Activated T-cell treated with anti-CD3 and anti-CD28 coated beads for 4 hours (primary cell): ENCODE measurements at regions not wholly inside any gene's neighbourhood (a gene's known extent, or its start where the extent isn't known, plus 50 kb on each side); places are given as distances from the start of the nearest gene placed in this dataset.

ENCODE experiments used
- DNase-seq: peaks from one replicate; pipeline ENCODE4 v3.0.0-alpha.2; 2020

DNA sequence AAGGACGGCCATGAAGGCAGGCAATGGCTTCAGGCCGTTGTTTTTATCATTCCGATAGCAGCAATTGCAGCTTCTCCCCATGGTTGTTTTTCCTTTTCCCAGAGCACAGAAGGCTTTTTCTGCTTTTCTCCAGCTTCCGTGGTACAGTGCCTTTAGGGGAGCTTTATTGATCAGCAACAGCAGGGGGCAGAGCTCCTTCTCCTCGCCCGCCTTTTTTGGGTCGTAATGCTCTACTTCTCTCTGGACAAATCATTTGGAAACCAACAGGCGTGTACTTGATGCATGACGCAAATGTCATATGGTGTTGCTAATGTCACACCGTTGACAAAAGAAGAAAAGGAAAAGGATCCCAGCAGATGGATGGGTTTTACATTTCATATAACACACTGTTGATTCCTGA lies 79.7 kb upstream of the SNRK start:
- no peak for DNase-seq

DNA sequence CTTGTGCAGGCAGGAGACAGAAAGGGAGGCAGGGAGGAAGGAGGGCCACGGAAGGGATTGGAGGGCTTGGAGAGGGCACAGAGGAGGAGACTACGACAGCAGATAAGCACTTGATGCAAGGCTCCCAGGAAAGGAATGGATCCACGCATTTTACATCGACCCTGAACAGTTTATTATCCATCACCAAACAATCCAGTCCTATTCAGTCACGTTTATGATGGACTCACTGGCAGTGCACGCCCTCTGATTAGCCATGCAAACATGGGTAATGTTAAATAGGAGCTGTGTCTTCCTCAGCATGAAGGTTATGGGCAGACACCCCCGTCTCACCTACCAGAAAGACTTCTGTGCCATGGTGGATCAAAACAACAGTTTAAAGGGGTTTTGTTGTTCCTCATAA lies 80.2 kb upstream of the SNRK start:
- DNase-seq, result no peak

DNA sequence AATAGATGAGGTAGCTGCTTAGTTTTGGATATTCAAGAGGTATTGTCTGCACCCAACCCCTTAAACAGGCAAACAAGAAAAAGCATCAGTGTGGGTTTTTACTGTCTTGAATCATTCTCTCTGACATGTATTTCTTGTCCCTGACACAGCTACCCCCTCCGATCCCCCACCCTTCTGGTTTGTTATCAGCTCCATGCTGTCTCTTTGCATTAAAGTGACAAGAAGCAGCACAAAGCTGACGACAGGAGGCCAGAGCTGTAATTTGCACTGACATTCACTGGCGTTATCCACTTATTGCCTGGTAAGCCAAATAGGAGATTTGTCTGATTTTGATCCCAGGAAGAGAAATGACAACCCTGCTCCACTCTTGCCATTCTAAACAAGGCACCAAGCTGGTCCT lies 83.3 kb upstream of the SNRK start:
- no peak for DNase-seq

DNA sequence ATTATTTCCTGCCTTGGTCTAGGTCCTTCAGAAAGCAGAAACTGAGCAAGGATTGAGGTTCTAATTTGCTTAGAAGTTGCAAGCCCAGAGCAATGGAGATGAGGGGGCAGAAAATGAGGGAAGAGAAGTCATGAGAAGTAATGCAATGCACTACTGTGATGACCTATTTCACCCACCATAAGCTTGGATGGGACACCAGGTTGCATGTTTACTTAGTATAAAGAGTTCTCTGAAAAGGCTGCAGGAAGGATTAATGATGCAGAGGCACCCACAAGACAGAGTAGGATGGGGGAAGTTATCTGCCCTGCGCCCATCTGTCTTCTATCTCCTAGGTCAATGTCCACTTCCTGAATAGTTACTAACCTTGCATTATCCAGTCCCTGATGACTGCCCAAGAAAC lies 84.8 kb upstream of the SNRK start:
- DNase-seq, result no peak

DNA sequence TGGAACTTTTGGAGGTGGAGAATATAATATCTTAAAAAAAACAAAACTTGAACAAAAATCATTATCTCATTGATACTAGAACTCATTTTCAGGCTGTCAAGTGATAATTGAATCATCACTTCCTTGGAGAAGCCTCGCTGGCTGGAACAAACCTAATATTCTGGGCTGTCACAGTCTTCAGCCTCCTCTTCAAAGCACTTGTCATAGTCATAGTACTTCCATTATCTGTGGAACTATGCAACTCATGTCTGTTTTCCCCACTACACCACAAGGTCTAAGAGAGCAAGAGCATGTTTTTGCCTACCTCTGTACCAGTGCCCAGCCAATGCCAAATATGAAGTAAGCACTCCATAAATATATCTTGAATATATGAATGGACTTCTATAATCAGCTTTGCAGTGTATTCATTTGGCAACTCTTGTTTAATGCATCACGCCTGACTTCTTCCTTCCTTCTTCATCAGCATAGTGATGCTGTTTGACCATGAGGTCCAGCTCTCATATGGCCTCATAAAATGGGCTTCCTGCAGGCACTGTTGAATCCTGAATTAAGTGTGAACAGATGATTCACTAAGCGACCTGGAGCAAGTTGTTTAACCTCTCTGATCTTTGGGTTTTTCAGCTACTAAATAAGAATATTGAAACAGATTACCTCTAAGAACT lies 86.6 kb upstream of the SNRK start:
- no peak for DNase-seq

DNA sequence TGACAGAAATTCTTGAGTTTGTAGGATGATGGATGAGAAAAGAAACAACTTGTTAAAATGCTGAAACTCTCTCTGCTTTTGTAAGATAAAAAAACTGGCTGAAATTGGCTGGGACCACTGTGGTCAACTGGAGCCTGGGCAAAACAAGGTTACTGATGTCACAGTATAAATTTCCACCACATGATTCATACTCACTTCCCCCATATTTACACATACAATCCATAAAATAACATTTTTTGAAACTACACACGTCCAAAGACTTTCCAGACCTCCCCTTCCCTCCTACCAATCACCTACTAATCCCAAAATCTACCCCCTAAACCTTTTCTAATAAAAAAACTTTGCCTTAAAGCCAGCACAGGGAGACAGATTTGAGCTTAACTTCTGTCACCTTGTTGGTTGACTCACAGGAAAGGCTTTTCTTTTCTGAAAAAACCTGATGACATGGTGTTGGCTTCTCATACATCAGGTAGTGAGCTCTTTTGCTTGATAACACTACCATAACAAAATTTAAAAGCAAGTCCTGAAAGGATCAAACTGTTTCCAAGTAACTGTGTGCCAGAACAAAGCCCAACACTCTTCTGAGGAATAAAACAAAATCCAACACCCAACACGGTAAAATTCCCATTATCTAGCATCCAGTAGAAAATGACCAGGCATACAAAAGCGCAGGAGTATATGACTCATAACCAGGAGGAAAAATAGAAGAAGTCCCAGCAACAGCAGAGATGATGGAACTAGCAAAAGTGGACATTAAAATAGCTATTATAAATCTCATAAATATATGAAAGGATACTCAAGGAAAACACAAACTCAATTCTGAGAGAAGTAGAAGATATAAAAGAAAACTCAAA lies 87.3 kb upstream of the SNRK start:
- no peak for DNase-seq

DNA sequence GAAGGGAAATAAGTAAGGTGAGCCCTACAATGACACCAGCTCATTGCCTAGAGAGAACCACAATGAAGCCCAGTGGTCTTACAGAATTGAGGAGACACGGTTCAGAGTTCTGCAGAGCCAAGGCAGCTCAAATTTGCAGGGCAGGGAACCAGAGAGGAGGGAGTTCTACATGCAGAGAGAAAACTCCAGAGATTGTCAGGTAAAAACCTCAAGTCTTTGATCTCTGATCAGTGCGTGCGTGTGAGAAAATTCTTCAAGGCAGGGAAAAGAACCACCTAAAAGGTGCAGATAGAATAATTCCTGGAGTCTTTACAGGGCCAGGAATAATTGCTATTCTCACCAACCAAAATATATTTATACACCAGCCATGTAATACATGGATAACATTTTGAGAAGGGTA lies 88.0 kb upstream of the SNRK start:
- no peak for DNase-seq

DNA sequence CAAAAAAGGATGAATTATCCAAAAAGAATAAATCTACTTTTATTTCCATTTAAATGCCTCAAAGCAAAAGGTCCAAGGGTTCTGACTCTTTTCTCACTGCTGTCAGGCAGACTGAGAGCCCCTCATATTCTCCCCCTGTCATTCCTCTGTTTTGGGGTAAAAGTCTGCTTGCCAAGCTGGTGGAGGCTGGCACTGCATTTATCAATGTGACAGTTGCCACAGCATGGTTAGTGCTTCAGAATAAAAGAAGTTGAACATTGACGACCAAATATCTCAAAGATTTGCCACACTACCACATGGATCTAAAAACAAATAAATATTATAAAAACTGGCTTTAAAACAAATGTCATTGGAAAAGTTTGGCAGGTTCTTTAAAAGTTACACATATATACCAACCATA lies 89.2 kb upstream of the SNRK start:
- no peak for DNase-seq

DNA sequence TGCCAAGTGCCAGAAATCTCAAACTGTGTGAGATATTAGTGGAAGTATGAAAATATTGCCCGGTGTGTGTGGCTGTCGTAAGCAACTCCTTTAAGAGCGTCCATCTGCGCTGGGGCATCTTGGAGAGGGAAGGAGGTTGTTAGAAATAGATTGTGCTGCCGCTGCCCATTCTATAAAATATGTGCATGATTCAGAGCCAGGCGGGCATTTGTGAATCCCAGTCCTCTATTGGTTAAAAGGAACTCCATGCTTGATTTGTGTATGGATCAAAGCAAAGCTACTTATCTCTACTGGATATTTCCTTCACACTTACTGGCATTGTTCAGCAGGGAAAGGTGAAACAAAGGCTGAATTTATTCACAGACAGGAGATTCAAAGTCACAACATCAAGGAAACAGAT lies 89.6 kb upstream of the SNRK start:
- DNase-seq, result no peak

DNA sequence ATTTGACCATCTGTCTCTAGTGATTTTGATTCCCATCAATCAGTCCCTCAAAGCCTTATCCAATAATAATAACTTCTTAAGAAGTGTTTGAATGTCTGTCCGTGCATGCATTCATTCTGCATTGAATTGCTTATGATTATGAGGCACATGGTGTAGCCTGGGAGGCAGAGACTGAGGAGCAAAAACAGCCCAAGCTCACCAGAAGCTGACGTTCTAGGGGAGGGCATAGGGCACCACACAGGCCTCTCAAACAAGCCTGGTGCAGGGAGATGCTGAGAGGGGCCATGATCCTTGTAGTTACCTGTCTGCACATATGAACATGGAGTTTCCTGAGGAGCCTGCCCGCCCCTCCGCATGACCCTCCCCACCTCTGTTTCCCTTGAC lies 89.2 kb upstream of the POMGNT2 start:
- no peak for DNase-seq

DNA sequence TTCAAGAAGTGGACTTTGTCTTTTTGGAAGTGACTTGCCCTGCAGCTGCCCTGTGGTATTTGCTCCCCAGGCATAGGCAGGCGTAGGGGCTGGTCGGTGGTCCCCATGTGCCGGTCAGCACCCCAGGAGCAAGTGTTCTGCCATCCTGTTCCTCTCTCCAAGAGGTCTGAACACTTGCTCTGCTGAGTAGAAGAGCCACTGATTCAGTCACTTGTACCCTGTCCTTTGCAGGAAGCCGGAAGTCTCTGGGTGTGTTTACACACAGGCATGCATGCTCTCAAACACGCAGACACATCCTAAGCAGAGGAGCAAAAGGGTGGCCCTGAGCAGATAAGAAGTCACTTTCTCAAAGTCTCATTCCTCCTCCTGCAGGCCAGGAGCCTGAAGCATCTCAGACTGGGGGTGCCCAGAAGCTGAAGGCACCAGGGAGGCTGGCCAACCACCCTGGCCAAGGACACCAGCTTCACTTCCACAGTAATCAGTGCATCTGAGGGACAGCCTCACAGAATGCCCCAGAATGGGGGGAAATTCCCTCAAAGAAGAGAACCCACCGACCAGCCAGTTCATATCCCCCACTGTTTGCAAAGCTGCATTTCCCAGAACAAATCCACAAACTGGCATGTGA lies 88.7 kb upstream of the POMGNT2 start:
- no peak for DNase-seq

DNA sequence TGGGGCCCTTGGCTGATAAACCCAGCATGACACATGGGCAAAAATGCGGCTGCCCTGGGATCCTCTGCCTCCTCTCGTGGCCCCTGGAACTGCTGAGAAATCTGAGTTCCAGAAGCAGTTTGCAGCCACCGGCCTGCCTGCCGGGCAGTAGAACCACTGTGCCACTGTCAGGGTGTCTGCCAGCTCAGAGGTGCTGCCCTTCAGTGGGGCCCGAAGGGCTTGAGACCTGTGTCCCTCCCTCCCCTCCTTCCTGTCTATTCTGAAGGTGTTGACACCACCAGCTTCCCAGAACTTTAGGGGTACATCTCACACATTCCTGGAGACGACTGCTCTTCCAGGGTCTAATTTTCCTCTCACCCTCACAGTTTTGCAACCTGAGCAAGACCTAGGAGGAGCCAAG lies 88.2 kb upstream of the POMGNT2 start:
- no peak for DNase-seq

DNA sequence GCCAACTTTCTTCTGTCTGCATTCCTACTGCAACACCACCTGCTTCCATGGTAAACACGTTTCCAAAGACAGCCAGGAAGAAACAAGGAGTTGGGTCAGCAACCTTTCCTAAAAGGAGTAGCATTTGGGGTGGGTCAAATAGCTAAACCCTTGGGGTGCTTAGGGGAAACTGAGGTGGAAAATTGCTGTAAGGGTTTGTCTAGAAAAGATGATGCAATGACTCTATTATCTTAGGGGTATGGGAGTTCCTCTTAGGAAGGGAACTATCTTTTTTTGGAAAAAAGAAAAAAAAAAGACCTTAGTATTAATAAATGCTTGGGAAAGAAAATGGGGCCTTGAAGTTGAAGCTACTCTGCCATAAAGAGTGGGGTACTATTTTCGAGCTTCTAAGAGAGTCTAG lies 86.1 kb upstream of the POMGNT2 start:
- DNase-seq, result no peak

DNA sequence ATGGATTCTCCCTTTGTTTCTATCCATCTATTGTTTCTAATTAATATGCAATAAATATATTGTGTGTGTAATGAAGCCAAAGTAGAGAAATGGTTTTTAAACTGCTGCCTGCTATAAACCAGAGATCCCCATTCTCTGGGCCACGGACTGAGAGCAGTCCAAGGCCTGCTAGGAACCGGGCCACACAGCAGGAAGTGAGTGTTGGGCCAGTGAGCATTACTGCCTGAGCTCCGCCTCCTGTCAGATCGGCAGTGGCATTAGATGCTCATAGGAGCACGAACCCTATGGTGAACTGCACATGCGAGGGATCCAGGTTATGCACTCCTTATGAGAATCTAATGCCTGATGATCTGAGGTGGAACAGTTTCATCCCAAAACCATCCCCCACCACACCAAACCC lies 85.2 kb upstream of the POMGNT2 start:
- no peak for DNase-seq

DNA sequence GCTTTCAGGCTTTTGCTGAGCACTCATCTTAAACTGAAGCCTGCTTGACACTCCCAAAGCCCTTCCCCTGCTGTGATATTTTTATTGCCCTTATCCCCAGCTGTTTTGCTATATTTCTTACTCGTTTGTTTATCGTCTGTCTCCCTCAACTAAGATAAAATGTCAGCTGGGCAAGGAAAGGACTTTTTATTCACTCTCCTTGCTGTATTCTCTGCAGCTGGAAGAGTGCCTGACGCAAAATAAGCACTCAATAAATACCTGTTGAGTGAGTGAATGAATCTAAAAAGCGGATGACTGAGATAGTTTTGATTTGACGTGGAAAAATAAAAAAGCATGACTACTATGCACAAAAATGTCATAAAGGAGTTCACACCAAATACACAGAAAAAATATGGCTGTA lies 84.8 kb upstream of the POMGNT2 start:
- no peak for DNase-seq

DNA sequence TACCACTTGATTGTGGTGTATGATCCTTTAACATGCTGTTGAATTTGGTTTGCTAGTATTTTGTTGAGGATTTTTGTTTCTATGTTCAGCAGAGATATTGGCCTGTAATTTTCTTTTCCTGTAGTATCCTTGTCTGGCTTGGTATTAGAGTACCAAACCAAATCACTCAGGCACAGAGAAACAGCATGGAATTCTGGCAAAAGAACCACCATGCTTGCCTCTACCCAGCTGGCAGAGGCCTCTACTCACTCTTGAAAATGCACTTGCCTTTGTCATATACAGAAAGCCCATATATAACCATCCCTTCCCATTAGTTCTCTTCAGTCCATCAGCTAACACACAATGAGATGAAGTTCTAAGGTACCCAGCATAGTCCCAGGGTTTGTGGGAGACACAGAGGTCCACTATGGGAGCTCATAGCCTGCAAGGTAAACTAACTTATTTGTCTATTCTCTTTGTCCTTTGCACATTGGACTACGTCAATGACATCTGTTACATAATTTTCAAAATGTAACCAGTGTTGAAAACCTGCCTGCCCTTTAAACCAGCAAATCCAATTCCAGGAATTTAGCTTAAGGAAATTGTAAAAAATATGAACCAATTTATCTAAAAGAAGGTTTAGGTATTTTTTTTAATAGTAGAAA lies 82.1 kb upstream of the POMGNT2 start:
- DNase-seq, result no peak

DNA sequence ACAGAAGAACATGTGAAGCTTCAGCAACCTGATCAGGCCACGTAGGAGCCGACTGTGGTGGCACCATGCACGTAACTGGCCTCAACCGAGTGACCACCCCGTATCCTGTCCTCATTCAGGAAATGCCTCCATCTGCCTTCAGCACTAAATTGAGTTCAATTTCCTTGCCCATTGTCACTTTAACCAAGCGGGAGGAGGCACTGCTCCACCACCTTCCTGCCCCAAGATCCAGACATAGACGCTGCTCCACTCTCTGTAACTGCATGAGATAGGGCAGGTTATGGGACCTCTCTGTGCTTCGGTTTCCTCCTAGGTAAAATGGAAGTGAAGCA lies 80.1 kb upstream of the POMGNT2 start:
- DNase-seq, result no peak

DNA sequence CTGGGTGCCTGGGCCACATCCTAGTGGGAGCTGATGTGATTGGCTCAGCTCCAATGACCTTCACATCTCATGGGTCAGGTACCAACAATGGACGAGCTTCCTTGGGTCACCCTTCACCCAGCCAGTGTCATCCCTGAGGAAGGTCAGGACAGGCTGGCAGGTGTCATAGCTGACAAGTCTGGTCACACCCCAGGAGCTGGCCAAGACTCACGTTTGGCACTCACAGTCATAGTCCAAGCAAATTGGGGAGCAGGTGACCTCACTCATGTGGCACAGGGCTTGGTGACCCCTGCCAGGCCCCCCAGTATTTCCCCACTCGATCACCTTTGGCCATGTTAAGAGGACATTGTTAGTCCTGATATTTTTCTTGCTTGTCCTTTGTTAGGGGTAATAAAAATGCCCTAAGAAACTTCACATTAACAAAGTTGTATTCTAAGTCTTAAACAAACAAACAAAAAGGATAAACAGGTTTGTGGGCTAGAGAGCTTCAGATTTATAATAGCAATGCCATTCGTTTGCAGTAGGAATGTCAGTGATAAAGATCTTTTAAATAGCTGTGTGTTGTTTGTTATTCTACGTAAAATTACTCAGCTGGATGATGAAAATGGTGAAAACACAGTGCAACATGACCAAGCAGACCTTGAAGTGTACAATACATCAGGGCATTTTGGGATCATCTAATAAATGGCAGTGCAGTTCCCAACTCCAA lies 79.5 kb upstream of the POMGNT2 start:
- no peak for DNase-seq

DNA sequence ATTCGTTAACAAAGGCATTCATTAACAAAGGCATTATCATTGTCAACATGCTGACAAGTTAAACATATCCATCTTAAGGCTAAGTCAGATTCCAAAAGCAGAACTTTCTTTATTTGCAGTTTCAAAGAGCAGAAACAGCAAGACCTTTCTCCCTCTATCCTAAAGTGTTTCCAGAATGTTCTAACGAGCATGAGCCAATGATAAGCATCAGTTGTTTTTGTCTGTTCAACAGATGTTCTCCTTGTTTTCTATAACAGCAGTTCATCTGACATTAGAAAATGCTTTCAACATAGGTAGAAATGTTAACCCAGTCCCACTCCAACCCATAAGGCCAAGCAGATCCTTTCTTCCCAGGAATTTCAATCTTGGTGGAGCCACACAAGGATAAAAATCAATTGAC lies 77.6 kb upstream of the POMGNT2 start:
- no peak for DNase-seq

DNA sequence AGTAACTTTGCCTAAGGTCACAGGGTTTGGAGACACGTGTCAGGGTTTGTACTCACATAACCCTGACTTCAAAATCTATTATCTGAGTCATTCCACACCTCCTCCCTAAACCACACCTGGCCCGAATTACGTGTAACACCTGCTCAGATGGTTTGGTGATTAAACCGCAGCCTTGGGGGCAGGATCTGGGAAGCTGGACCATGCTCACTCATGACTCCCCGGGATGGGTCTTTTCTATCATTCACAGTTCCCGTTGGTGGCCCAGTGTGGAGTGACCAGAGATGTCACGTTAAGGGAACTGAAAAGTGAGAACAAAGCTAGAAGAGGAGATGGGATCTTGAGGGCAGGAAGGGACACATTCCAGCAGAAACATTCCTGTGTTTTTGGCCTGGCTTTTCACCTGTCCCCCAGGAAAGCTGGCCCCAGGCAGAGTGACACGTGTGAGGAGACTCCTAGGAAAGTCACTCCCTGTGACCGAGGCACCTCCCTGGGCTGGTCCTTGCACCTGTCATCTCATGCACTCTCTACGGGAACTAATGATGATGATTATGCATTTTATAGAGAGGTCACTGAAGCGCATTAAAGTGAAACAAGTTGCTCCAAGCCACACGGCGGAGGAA lies 75.4 kb upstream of the POMGNT2 start:
- DNase-seq, result peak; percentile 33

DNA sequence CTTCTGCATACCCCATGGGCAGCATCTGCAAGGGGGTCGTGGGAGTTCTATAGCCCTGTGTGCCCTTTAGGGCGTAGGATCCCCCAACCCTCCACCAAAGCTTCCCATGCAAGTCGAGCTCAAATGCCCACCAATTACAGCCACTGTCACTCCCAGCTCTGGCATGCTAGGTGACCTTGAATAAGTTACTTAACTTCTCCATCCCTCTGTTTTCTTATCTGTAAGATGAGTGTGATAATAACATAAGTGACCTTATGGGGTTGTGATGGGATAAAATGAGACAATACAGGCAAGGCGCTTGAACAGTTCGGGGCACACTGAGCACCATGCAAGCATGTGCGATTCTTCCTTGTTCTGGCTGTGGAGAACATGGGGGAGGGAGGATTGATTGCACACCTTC lies 74.8 kb upstream of the POMGNT2 start:
- DNase-seq, result no peak

DNA sequence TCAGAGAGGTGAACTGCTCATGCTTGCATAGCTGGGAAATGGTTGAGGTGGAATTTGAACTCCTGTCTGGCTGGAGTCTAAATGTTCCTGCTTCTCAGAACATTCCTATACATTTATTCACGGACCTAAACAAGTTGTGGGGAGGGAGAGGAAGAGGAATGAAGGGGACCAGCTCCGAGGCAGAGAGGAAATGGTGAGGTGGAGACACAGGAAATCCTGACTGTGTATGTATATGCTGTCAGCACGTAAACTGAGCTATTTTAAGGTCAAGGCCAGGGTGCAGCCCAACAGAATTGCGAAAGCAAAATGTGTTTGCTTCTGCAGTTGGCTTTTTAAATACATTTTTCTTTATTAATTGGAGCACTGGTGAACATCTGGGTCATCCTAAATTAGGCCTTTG lies 74.1 kb upstream of the POMGNT2 start:
- DNase-seq, result peak; percentile 21

DNA sequence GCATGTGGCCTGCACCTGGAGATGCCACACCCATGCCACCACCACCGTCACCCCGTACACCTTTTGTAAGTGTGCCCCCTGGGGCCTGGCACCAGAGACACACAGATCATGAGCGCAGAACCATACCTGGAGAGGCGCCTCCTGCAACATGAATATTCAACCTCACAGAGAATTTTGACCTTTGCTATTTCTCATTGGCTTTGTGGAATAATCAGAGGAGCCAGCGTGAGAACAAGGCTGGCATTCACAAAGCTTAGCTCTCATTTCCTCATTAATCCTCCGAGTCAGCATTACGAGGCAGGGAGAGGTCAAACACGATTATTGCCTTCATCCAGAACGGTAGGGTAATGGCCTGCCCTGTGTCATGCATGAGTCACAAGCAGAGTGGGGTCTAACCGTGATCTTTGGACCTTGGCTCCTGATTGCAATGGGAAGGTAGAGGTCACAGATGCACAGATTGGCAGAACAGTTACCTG lies 73.0 kb upstream of the POMGNT2 start:
- DNase-seq, result no peak
